Smooth muscle cell (in vitro differentiated cells): ENCODE measurements at regions not wholly inside any gene's neighbourhood (a gene's known extent, or its start where the extent isn't known, plus 50 kb on each side); places are given as distances from the start of the nearest gene placed in this dataset.

Experiments
- DNase-seq: peaks from one replicate; lab custom pipeline; 2025; ENCODE audit not compliant: unreplicated experiment; lab: John Stamatoyannopoulos, UW
- H2AFZ ChIP-seq: fragments of 200-600 bp; sonication (generic); 2 replicates; pipeline ENCODE4 v1.6.0; 2016; ENCODE audit warnings: antibody characterized with exemption, low read depth, mild to moderate bottlenecking
- H3F3A ChIP-seq: fragments of 200-600 bp; sonication (generic); 2 replicates; pipeline ENCODE4 v1.6.0; 2017; ENCODE audit warnings: antibody characterized with exemption, low read depth
- H3K27ac ChIP-seq: fragments of 200-600 bp; sonication (generic); 2 replicates; pipeline ENCODE4 v1.5.1; 2016; ENCODE audit warnings: low read depth, mild to moderate bottlenecking
- H3K27me3 ChIP-seq: fragments of 200-600 bp; sonication (generic); 2 replicates; pipeline ENCODE4 v1.6.1; 2016; ENCODE audit warnings: low read depth, mild to moderate bottlenecking
- H3K36me3 ChIP-seq: fragments of 200-600 bp; sonication (generic); 2 replicates; pipeline ENCODE4 v1.5.1; 2016; ENCODE audit warnings: low read depth
- H3K4me1 ChIP-seq: fragments of 200-600 bp; sonication (generic); 2 replicates; pipeline ENCODE4 v1.5.1; 2016; ENCODE audit warnings: low read depth
- H3K4me2 ChIP-seq: fragments of 200-600 bp; sonication (generic); 2 replicates; pipeline ENCODE4 v1.6.0; 2016; ENCODE audit warnings: mild to moderate bottlenecking
- H3K4me3 ChIP-seq: fragments of 200-600 bp; sonication (generic); 2 replicates; pipeline ENCODE4 v1.5.1; 2016; ENCODE audit warnings: mild to moderate bottlenecking
- H3K79me2 ChIP-seq: fragments of 200-600 bp; sonication (generic); 2 replicates; pipeline ENCODE4 v1.6.0; 2016; ENCODE audit warnings: low read depth, mild to moderate bottlenecking
- H3K9ac ChIP-seq: fragments of 200-600 bp; sonication (generic); 2 replicates; pipeline ENCODE4 v1.6.0; 2016; ENCODE audit warnings: low read depth
- H3K9me3 ChIP-seq: fragments of 200-600 bp; sonication (generic); replicated peaks from 2 replicates; pipeline ENCODE4 v1.5.1; 2016; ENCODE audit warnings: low read depth
- H4K20me1 ChIP-seq: fragments of 200-600 bp; sonication (generic); 2 replicates; pipeline ENCODE4 v1.6.0; 2016; ENCODE audit warnings: low read depth
- CTCF ChIP-seq: fragments of 200-600 bp; sonication (generic); IDR thresholded peaks from 2 replicates; pipeline ENCODE4 v1.5.1; 2017; ENCODE audit warnings: borderline replicate concordance, mild to moderate bottlenecking, antibody characterized with exemption; ENCODE audit not compliant: insufficient read depth, poor library complexity, severe bottlenecking
- WGBS: methylation state at CpG from one replicate; pipeline ENCODE4 v1.1.7; 2016; ENCODE audit warnings: low lambda C conversion rate; 5-methylcytosine and 5-hydroxymethylcytosine counted together

GRCh38 chr11:127624306-127624856, 623.8 kb upstream of the KIRREL3 start:
- H3K4me3 ChIP-seq, result no peak overlapping the region
- H3K79me2 ChIP-seq, result no peaks in the 10 kb centered on the region
- no peak overlapping the region for H3K9ac ChIP-seq
- H3K27ac ChIP-seq, result no peak overlapping the region
- no peak for DNase-seq
- H3K4me2 ChIP-seq, result no peak overlapping the region
- H3K9me3 ChIP-seq, result no peaks in the 10 kb centered on the region
- H3K27me3 ChIP-seq, result no peaks in the 10 kb centered on the region
- WGBS, result 68% methylated on average over 10 of the region's 10 CpGs
- no peak overlapping the region for H2AFZ ChIP-seq
- H3K36me3 ChIP-seq, result no peaks in the 10 kb centered on the region
- no peaks in the 10 kb centered on the region for H4K20me1 ChIP-seq
- no peaks in the 10 kb centered on the region for H3K4me1 ChIP-seq
- H3F3A ChIP-seq, result no peaks in the 10 kb centered on the region
- no peak for TF ChIP-seq CTCF

- H3K4me3 ChIP-seq, result no peak overlapping the region
- H3K27ac ChIP-seq, result no peak overlapping the region
- H3K9ac ChIP-seq, result no peak overlapping the region
- H3K9me3 ChIP-seq, result no peaks in the 10 kb centered on the region
- H3K4me2 ChIP-seq, result no peak overlapping the region
- H3F3A ChIP-seq, result no peaks in the 10 kb centered on the region
- H3K36me3 ChIP-seq, result no peaks in the 10 kb centered on the region
- H3K79me2 ChIP-seq, result no peaks in the 10 kb centered on the region
- no peak for DNase-seq
- no peak overlapping the region for H2AFZ ChIP-seq
- H3K27me3 ChIP-seq, result no peaks in the 10 kb centered on the region
- TF ChIP-seq CTCF, result no peak
- no peaks in the 10 kb centered on the region for H3K4me1 ChIP-seq
- no peaks in the 10 kb centered on the region for H4K20me1 ChIP-seq
Observed at GRCh38 chr11:127622686-127623085, 622.1 kb upstream of the KIRREL3 start.

GRCh38 chr11:127620671-127621070, 620.1 kb upstream of the KIRREL3 start:
- Histone ChIP-seq H3K9ac (no peak overlapping the region), H3F3A (no peaks in the 10 kb centered on the region), H3K27me3 (no peaks in the 10 kb centered on the region), H2AFZ (no peak overlapping the region), H3K27ac (no peak overlapping the region), H3K4me2 (no peak overlapping the region), H3K79me2 (no peaks in the 10 kb centered on the region), H4K20me1 (no peaks in the 10 kb centered on the region), H3K4me1 (no peaks in the 10 kb centered on the region), H3K4me3 (no peak overlapping the region), H3K9me3 (no peaks in the 10 kb centered on the region), H3K36me3 (no peaks in the 10 kb centered on the region)
- no peak for TF ChIP-seq CTCF
- 84% methylated on average over 4 of the region's 4 CpGs for WGBS
- no peak for DNase-seq

- no peaks in the 10 kb centered on the region for H3K9me3 ChIP-seq
- no peaks in the 10 kb centered on the region for H3K79me2 ChIP-seq
- H3K4me3 ChIP-seq, result no peak overlapping the region
- TF ChIP-seq CTCF, result no peak
- H4K20me1 ChIP-seq, result no peaks in the 10 kb centered on the region
- no peak overlapping the region for H2AFZ ChIP-seq
- H3K36me3 ChIP-seq, result no peaks in the 10 kb centered on the region
- no peaks in the 10 kb centered on the region for H3K27me3 ChIP-seq
- no peak overlapping the region for H3K4me2 ChIP-seq
- no peaks in the 10 kb centered on the region for H3F3A ChIP-seq
- H3K27ac ChIP-seq, result no peak overlapping the region
- no peak overlapping the region for H3K9ac ChIP-seq
- no peak for DNase-seq
- WGBS, result 87% methylated on average over 5 of the region's 5 CpGs
- H3K4me1 ChIP-seq, result no peaks in the 10 kb centered on the region
Observed at GRCh38 chr11:127619946-127620345, 619.4 kb upstream of the KIRREL3 start.
